WTC11 (cell line): ENCODE measurements at regions not wholly inside any gene's neighbourhood (a gene's known extent, or its start where the extent isn't known, plus 50 kb on each side); places are given as distances from the start of the nearest gene placed in this dataset.

Source experiments
- ATAC-seq: fragments of 200-7000 bp; cut with Tn5 transposase; 2 replicates; pipeline ENCODE4 v1.10.0; 2021; ENCODE audit warnings: mild to moderate bottlenecking, moderate library complexity
- CTCF ChIA-PET: fragments of 300-600 bp; sonication (Branson Sonifier 250); formaldehyde crosslinking; loops from one replicate; lab custom pipeline; 2021; ENCODE audit warnings: antibody characterized with exemption; lab: Charles Lee
- POLR2A ChIA-PET: fragments of 350-600 bp; sonication (Branson Sonifier 250); formaldehyde crosslinking; loops from one replicate; lab custom pipeline; 2021; ENCODE audit warnings: antibody characterized with exemption; lab: Charles Lee
- DNase-seq: peaks from one replicate; pipeline ENCODE4 v3.0.0; 2021; ENCODE audit warnings: low spot score
- H3K27ac Mint-ChIP-seq: 2 replicates; pipeline ENCODE4 v1.8.0; 2021; ENCODE audit warnings: mixed read lengths
- H3K27me3 Mint-ChIP-seq: 2 replicates; pipeline ENCODE4 v1.8.0; 2021; ENCODE audit warnings: low read depth, mild to moderate bottlenecking, moderate library complexity, mixed read lengths
- H3K36me3 Mint-ChIP-seq: 2 replicates; pipeline ENCODE4 v1.8.0; 2021; ENCODE audit warnings: mixed read lengths
- H3K4me1 Mint-ChIP-seq: 2 replicates; pipeline ENCODE4 v1.8.0; 2022; ENCODE audit warnings: mixed read lengths
- H3K4me3 Mint-ChIP-seq: 2 replicates; pipeline ENCODE4 v1.8.0; 2021; ENCODE audit warnings: mild to moderate bottlenecking, moderate library complexity, mixed read lengths
- H3K9me3 Mint-ChIP-seq: 2 replicates; pipeline ENCODE4 v1.8.0; 2021; ENCODE audit warnings: mixed read lengths
- AR ChIP-seq: fragments of 250-450 bp; sonication (Bioruptor Pico); IDR thresholded peaks from 2 replicates; pipeline ENCODE4 v1.9.0; 2021; ENCODE audit warnings: mild to moderate bottlenecking
- ARID4B ChIP-seq: sonication (generic); formaldehyde crosslinking; IDR thresholded peaks from 2 replicates; pipeline ENCODE4 v1.8.0; 2023; ENCODE audit warnings: missing genetic modification reagents, mild to moderate bottlenecking, borderline replicate concordance
- CTCF ChIP-seq: fragments of 200-600 bp; IDR thresholded peaks from 2 replicates; pipeline ENCODE4 v1.8.0; 2022; ENCODE audit warnings: antibody characterized with exemption
- ERG ChIP-seq: fragments of 250-450 bp; sonication (Bioruptor Pico); IDR thresholded peaks from 2 replicates; pipeline ENCODE4 v1.8.0; 2021; ENCODE audit warnings: mild to moderate bottlenecking
- FOXK1 ChIP-seq: sonication (generic); formaldehyde crosslinking; IDR thresholded peaks from 2 replicates; pipeline ENCODE4 v1.8.0; 2022; ENCODE audit warnings: mild to moderate bottlenecking, moderate library complexity, missing genetic modification reagents
- HMGXB4 ChIP-seq: sonication (generic); formaldehyde crosslinking; IDR thresholded peaks from 2 replicates; pipeline ENCODE4 v1.8.1; 2023; ENCODE audit warnings: mild to moderate bottlenecking, moderate library complexity, missing genetic modification reagents
- JUN ChIP-seq: sonication (generic); formaldehyde crosslinking; IDR thresholded peaks from 2 replicates; pipeline ENCODE4 v1.8.0; 2023; ENCODE audit warnings: mild to moderate bottlenecking, missing genetic modification reagents
- MXD4 ChIP-seq: fragments of 250-450 bp; sonication (Bioruptor Pico); IDR thresholded peaks from 2 replicates; pipeline ENCODE4 v1.8.0; 2021; ENCODE audit warnings: mild to moderate bottlenecking, moderate library complexity, borderline replicate concordance
- NFATC4 ChIP-seq: fragments of 250-450 bp; sonication (Bioruptor Pico); IDR thresholded peaks from 2 replicates; pipeline ENCODE4 v1.9.0; 2021; ENCODE audit warnings: mild to moderate bottlenecking
- NR2C2 ChIP-seq: sonication (generic); formaldehyde crosslinking; IDR thresholded peaks from 2 replicates; pipeline ENCODE4 v1.8.0; 2022; ENCODE audit warnings: mild to moderate bottlenecking, missing genetic modification reagents
- OVOL2 ChIP-seq: fragments of 250-450 bp; sonication (Bioruptor Pico); IDR thresholded peaks from 2 replicates; pipeline ENCODE4 v1.9.0; 2021; ENCODE audit warnings: mild to moderate bottlenecking, borderline replicate concordance
- STAT6 ChIP-seq: sonication (generic); formaldehyde crosslinking; conservative IDR thresholded peaks from 2 replicates; pipeline ENCODE4 v1.8.1; 2023; ENCODE audit warnings: mild to moderate bottlenecking, low read depth, missing genetic modification reagents, moderate library complexity
- ZNF121 ChIP-seq: sonication (generic); formaldehyde crosslinking; IDR thresholded peaks from 2 replicates; pipeline ENCODE4 v1.8.0; 2023; ENCODE audit warnings: missing genetic modification reagents
- ZNF219 ChIP-seq: sonication (generic); formaldehyde crosslinking; IDR thresholded peaks from 2 replicates; pipeline ENCODE4 v1.8.0; 2023; ENCODE audit warnings: missing genetic modification reagents, mild to moderate bottlenecking, borderline replicate concordance
- ZNF416 ChIP-seq: fragments of 250-450 bp; sonication (Bioruptor Pico); IDR thresholded peaks from 2 replicates; pipeline ENCODE4 v1.9.0; 2021; ENCODE audit warnings: mild to moderate bottlenecking, inconsistent platforms
- ZNF512 ChIP-seq: sonication (generic); formaldehyde crosslinking; IDR thresholded peaks from 2 replicates; pipeline ENCODE4 v1.8.1; 2022; ENCODE audit warnings: missing genetic modification reagents, borderline replicate concordance

- TF ChIP-seq HMGXB4 (CRISPR knock-in tag) (no peak), ERG (CRISPR knock-in tag) (no peak)
- TF ChIP-seq, all 79 proteins: peak for 0
These were observed 269.4 kb upstream of the CCDC196 start (continued) for GRCh38 chr14:66216763-66217162.

GRCh38 chr14:66219886-66220285 lies 266.3 kb upstream of the CCDC196 start:
- POLR2A ChIA-PET, result no interaction called here
- Mint-ChIP-seq H3K36me3 (peaks cover 47% of the 10 kb centered on the region), H3K9me3 (peaks cover 59% of the 10 kb centered on the region), H3K4me1 (no peaks in the 10 kb centered on the region), H3K27ac (no peak overlapping the region), H3K27me3 (peaks cover 5% of the 10 kb centered on the region), H3K4me3 (no peak overlapping the region)
- CTCF ChIA-PET, result no interaction called here
- ATAC-seq (no peak), DNase-seq (no peak)
- TF ChIP-seq ZNF416 (CRISPR knock-in tag), result no peak
- TF ChIP-seq JUN (CRISPR knock-in tag), result no peak
- TF ChIP-seq CTCF, result no peak
- no peak for TF ChIP-seq AR (CRISPR knock-in tag)
- TF ChIP-seq STAT6 (CRISPR knock-in tag), result no peak
- no peak for TF ChIP-seq ZNF512 (CRISPR knock-in tag)
- no peak for TF ChIP-seq OVOL2 (CRISPR knock-in tag)
- TF ChIP-seq ZNF121, result no peak
- no peak for TF ChIP-seq ARID4B (CRISPR knock-in tag)
- no peak for TF ChIP-seq ZNF219
- TF ChIP-seq NR2C2 (CRISPR knock-in tag), result no peak
- TF ChIP-seq NFATC4 (CRISPR knock-in tag), result no peak
- no peak for TF ChIP-seq MXD4 (CRISPR knock-in tag)
- no peak for TF ChIP-seq FOXK1
